ENCODE measurements at regions not wholly inside any gene's neighbourhood (a gene's known extent, or its start where the extent isn't known, plus 50 kb on each side); places are given as distances from the start of the nearest gene placed in this dataset.

DNA sequence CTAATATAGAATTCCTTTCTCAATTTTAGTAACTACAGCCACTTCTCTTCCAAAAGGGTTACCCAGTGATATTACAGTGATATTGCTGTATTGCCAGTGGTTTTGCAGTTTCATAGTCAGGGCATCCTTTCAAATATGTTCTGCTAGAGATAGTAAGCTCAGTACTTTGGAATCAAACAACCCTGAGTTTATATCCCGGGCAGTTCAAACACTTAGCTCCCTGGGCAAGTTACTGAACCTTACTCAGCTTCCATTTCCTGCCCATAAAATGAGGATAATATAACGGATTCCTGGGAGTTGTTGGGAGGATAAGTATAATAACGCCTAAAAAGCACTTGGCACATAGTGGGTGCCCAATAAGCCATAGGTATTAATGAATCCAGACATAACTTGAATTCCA lies 212.6 kb upstream of the PARD3B start:
- Histone ChIP-seq H2AFZ (ENCODE audit: low read depth, low read length, severe bottlenecking) (no peak overlapping the region), H3K9ac (ENCODE audit: low read length) (no peak overlapping the region), H3K4me2 (ENCODE audit: low read depth, low read length, poor library complexity, severe bottlenecking) (no peak overlapping the region), H3F3A (ENCODE audit: insufficient read depth) (no peaks in the 10 kb centered on the region), H4K20me1 (ENCODE audit: low read depth, low read length) (no peaks in the 10 kb centered on the region), H3K36me3 (ENCODE audit: low read length) (no peaks in the 10 kb centered on the region), H3K79me2 (ENCODE audit: insufficient read depth, low read length) (no peaks in the 10 kb centered on the region), H3K9me2 (replicated peaks; ENCODE audit: insufficient read depth, low read length) (no peaks in the 10 kb centered on the region), H3K27ac (ENCODE audit: low read depth, low read length) (no peak overlapping the region), H3K4me3 (ENCODE audit: insufficient read depth, low read length, poor library complexity, severe bottlenecking) (no peak overlapping the region), H3K27me3 (ENCODE audit: low read length) (no peaks in the 10 kb centered on the region), H3K9me3 (ENCODE audit: insufficient read depth, low read length) (no peaks in the 10 kb centered on the region)
- TF ChIP-seq CTCF (IDR thresholded peaks at IDR 0.05; ENCODE audit: insufficient read depth, low read length, poor library complexity, severe bottlenecking) (no peak), EZH2phosphoT487 (conservative IDR thresholded peaks at IDR 0.05; ENCODE audit: low read length) (no peak)

DNA sequence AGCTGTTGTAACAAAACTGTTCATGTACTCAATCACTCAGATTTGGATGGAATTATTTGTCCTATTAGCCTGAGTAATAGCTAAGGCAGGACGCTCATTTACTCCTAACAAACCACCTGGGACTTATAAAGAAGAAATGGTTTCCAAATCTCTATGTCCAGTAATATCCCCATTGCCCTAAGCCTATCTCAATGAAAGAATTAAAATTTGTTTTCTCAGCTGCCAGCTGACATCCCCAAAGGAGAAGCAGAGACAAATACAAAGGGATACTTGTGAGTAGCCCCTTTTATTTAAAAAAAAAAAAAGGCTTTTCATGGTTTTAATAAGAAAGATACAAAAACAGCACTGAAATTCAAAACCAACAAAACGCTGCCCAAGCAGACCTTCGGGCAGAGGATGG lies 211.4 kb upstream of the PARD3B start:
- no peaks in the 10 kb centered on the region for H4K20me1 ChIP-seq (ENCODE audit: low read depth, low read length)
- H3K9ac ChIP-seq (ENCODE audit: low read length) = no peak overlapping the region
- no peaks in the 10 kb centered on the region for H3K79me2 ChIP-seq (ENCODE audit: insufficient read depth, low read length)
- H3F3A ChIP-seq (ENCODE audit: insufficient read depth) = no peaks in the 10 kb centered on the region
- H3K36me3 ChIP-seq (ENCODE audit: low read length) = no peaks in the 10 kb centered on the region
- no peak overlapping the region for H3K4me2 ChIP-seq (ENCODE audit: low read depth, low read length, poor library complexity, severe bottlenecking)
- H2AFZ ChIP-seq (ENCODE audit: low read depth, low read length, severe bottlenecking) = no peak overlapping the region
- H3K27me3 ChIP-seq (ENCODE audit: low read length) = no peaks in the 10 kb centered on the region
- no peak overlapping the region for H3K27ac ChIP-seq (ENCODE audit: low read depth, low read length)
- H3K9me2 ChIP-seq (replicated peaks; ENCODE audit: insufficient read depth, low read length) = no peaks in the 10 kb centered on the region
- no peak for TF ChIP-seq EZH2phosphoT487 (conservative IDR thresholded peaks at IDR 0.05; ENCODE audit: low read length)
- no peak for TF ChIP-seq CTCF (IDR thresholded peaks at IDR 0.05; ENCODE audit: insufficient read depth, low read length, poor library complexity, severe bottlenecking)
- no peak overlapping the region for H3K4me3 ChIP-seq (ENCODE audit: insufficient read depth, low read length, poor library complexity, severe bottlenecking)
- no peaks in the 10 kb centered on the region for H3K9me3 ChIP-seq (ENCODE audit: insufficient read depth, low read length)

- no peak for TF ChIP-seq CTCF (IDR thresholded peaks at IDR 0.05; ENCODE audit: insufficient read depth, low read length, poor library complexity, severe bottlenecking)
- TF ChIP-seq EZH2phosphoT487 (conservative IDR thresholded peaks at IDR 0.05; ENCODE audit: low read length) = no peak
- Histone ChIP-seq H3K9ac (ENCODE audit: low read length) (no peak overlapping the region), H2AFZ (ENCODE audit: low read depth, low read length, severe bottlenecking) (no peak overlapping the region)
Measured at GRCh38 chr2:204335451-204336058, 209.7 kb upstream of the PARD3B start.

More at GRCh38 chr2:204335451-204336058, 209.7 kb upstream of the PARD3B start:
- no peaks in the 10 kb centered on the region for H3K9me3 ChIP-seq (ENCODE audit: insufficient read depth, low read length)
- H3K27ac ChIP-seq (ENCODE audit: low read depth, low read length) = no peak overlapping the region
- no peaks in the 10 kb centered on the region for H3K9me2 ChIP-seq (replicated peaks; ENCODE audit: insufficient read depth, low read length)
- H4K20me1 ChIP-seq (ENCODE audit: low read depth, low read length) = no peaks in the 10 kb centered on the region
- no peak overlapping the region for H3K4me3 ChIP-seq (ENCODE audit: insufficient read depth, low read length, poor library complexity, severe bottlenecking)
- H3K36me3 ChIP-seq (ENCODE audit: low read length) = no peaks in the 10 kb centered on the region
- no peaks in the 10 kb centered on the region for H3K79me2 ChIP-seq (ENCODE audit: insufficient read depth, low read length)
- no peaks in the 10 kb centered on the region for H3K27me3 ChIP-seq (ENCODE audit: low read length)
- no peak overlapping the region for H3K4me2 ChIP-seq (ENCODE audit: low read depth, low read length, poor library complexity, severe bottlenecking)
- H3F3A ChIP-seq (ENCODE audit: insufficient read depth) = no peaks in the 10 kb centered on the region
